GM12874 (cell line): ENCODE measurements at regions not wholly inside any gene's neighbourhood (a gene's known extent, or its start where the extent isn't known, plus 50 kb on each side); places are given as distances from the start of the nearest gene placed in this dataset.

Experiments used
- CTCF ChIP-seq: IDR thresholded peaks from 2 replicates; pipeline ENCODE4 v1.5.1; 2011; ENCODE audit warnings: low read depth, mild to moderate bottlenecking, control low read depth, low read length, moderate library complexity; ENCODE audit not compliant: insufficient read depth

- no peak for TF ChIP-seq CTCF
These were observed 1634.6 kb upstream of the AGA start for GRCh38 chr4:179076865-179077264.

- TF ChIP-seq CTCF = no peak
These were observed 1653.5 kb upstream of the AGA start for GRCh38 chr4:179095585-179096221.

DNA sequence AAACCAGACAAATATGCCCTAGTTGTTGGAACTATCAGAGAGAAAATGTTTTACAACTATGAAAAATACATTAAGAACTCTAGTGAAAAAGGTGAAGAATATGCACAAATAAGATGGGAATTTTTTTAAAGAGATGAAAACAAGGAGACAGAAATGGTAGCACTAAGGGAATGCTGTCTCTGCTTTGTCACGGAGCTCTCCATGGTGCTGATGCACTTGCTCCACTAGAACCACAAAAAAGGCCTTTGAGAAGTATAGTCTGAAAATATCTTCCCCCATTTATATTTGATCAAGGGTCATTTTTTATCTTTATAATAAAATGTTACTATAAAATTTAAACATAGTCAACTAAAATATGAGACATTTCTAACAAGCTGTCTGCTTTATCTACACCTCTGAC is 1655.5 kb upstream of the AGA start:
- TF ChIP-seq CTCF = no peak

DNA sequence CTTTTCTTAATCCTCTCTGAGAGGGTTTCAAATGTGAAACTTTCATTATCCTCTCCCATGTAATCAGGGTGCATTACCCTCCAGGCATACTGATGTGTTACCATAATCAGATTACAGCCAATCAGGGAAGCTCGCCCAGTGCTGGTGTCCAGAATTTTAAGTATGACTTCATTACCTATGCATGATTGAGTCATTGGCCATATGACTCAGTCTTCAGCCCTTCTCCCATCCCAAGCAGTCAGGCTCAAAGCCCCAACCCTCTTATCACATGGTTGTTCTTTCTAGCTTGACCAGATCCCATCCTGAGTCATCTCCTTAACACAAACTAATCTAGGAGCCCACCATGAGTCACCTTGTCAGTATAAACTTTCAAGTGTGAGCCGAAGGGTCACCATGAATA is 1668.1 kb upstream of the AGA start:
- TF ChIP-seq CTCF = no peak

GRCh38 chr4:179110816-179111215 is 1668.6 kb upstream of the AGA start:
- TF ChIP-seq CTCF = no peak

DNA sequence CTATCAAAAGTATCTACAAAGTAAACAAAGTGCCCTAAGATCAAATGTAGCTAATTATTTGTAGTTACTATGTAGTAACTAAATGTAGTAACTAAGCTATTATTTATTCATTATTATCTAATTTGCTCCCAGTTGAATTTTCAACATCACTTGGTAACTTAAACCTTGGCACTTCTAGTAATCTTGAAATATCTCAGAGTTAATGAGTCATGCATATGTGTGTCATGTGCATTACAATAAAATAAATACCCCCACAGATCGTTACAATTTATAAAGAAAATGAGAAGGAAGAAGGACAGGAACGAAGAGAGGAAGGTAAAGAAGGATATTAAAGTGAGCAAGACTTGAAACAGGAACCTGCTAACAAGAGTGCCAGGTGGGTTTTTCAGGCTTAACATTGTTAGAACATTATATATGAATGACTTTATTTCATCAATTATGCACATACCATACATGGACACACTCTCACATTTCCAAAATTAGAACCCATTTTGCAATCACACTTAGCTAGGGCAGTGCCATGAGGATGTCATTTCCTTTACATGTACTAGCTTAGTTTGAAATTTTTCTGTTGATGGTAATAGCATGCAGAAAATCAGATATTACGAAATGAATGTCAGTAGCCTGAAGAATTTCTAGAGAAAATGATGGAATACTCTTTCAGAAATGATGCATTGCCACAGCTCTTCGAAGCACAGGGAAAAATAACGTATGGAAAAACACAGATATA is 1670.4 kb upstream of the AGA start:
- TF ChIP-seq CTCF = no peak

DNA sequence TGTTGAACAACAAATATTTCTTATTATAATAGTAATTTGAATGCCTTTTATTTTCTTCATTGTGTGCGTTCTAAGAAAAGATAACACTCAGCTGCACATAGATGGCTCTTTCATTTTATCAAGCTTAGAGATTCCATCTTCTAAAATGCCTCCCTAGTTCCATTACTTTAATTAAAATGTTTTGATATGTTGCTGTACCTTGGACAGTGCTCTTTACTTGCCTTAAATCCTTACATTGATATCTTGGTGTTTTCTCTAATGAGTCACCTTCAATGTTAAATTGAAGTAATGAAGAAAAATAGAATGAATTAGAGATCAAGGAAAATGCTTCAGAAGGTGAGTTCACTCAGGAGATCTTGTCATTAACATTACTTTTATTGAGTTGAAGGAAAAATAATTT is 1672.4 kb upstream of the AGA start:
- no peak for TF ChIP-seq CTCF
